ENCODE measurements at regions not wholly inside any gene's neighbourhood (a gene's known extent, or its start where the extent isn't known, plus 50 kb on each side); places are given as distances from the start of the nearest gene placed in this dataset.

DNA sequence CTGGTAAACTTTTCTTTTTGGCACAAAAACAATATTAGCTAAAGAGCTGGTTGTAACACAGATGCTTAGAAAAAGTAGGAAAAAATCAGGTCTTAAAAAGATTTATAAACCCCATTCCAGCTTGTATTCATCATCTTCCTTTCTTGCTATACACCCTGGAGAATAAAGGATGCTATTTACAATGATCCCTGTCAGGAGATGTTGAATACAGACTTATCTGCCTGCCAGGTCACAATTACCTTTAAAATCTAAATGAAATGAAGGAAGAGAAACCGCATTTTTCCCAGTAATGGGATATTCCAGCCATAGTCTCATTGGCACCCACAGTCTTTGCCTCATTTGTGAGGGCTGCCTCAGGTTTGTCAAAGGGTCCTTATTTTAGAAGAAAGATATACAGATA is 394.1 kb upstream of the WWC1 start:
- DNase-seq (ENCODE audit: low spot score), result no peak

DNA sequence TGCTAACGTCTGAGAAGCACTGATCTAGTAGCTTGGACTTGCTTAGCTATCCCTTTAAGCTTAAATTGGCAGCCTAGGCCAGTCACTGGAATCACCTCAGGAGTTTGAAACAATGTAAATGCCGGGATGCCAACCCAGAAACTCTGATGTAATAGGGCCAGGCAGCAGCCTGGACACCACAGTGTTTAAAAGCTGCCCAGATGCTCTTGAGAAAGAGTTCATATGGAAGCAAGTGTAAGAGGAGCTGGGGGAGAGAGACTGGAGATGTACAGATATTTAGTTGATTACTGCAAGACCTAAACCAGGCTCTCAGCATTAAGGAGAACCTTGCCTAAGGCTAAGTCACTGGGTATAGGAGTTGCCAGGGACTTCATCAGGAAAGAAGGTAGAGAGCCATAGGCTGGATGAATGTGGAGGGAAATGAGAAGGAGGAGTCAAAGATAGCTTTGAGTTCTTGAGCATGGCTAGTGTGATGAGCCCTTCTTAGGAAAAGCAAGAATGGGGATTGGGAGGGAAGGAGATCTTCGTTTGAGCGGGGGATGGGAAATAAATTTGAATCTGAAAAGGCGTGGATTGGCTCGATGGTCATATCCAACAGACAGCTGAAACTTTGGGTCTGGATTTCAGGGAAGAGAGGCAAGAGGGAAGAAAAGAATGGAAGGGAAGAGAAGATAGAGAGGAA is 392.9 kb upstream of the WWC1 start:
- DNase-seq (ENCODE audit: low spot score), result no peak

DNA sequence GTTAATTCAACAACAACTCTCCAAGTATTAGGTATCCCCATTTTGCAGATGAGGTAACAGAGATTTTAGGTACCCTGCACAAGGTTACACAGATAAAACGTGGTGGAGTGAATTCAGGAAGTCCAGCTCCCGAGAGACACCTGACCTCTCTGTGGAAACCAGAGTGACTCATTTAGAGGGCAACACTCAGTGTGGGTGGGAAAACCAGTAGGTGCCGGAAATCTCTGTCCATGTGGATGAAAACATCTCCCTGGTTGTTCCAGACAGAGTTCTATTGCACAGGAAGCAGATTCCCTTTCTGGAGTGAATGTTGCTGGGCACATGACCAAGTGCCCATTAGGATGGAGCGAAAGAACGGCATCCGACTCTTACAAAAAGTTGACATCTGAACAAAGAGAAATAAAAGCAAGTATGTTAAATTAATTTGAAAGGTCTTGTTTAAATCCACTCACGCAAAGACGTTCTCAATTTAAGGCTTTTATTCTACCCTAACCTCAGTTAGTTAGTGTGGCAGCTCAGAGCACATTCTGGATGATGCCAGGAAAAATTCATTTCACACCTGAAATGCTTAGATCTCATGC is 391.9 kb upstream of the WWC1 start:
- DNase-seq (ENCODE audit: low spot score), result no peak

- no peak for DNase-seq (ENCODE audit: low spot score)
Observed at GRCh38 chr5:167900340-167900935, 391.0 kb upstream of the WWC1 start.

GRCh38 chr5:167902298-167902697 is 389.1 kb upstream of the WWC1 start:
- DNase-seq (ENCODE audit: low spot score), result no peak

DNA sequence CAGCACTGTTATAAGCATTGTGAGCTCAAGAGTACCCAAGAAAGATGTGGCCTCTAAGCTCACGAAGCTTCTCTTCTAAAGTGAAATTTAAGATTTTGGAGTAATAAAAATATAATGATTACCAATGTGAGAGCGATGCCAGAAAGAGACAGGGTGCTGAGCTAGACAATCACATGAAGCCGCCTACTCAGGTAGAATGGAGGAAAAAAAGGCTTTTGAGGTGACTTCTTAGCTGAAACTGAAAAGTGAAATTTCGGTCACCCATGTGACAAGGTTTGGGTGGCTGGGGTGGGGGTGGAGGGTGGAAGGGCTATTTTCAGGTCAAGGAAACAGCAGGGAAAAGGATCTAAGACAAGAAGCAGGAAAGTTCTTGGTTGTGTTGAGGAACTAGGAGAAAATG is 388.2 kb upstream of the WWC1 start:
- no peak for DNase-seq (ENCODE audit: low spot score)

DNA sequence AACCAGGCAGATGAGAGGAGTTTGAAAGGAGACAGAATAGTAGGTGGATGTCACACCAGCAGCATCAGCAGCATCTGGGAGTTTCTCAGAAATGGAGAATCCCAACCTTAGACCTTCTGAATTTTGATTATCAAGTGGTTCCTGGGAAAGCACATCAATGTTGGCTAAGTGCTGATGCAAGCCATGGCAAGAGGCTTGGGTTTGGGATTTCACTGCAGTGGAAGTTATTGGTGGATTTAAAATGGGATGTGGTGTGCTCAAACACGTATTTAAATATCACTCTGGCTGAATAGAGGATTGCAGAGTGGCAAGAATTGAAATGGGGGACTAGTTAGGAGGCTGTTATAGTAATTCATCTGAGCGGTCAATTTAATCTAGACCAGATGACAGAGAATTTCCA is 387.8 kb upstream of the WWC1 start:
- DNase-seq (ENCODE audit: low spot score), result no peak

- DNase-seq (ENCODE audit: low spot score), result no peak
Observed at GRCh38 chr5:167905919-167906853, 385.3 kb upstream of the WWC1 start.

GRCh38 chr5:167908606-167909005 is 382.8 kb upstream of the WWC1 start:
- DNase-seq (ENCODE audit: low spot score), result no peak

- no peak for DNase-seq (ENCODE audit: low spot score)
Observed at GRCh38 chr5:167912941-167913665, 378.3 kb upstream of the WWC1 start.

GRCh38 chr5:167915237-167915636 is 376.2 kb upstream of the WWC1 start:
- DNase-seq (ENCODE audit: low spot score), result no peak

- no peak for DNase-seq (ENCODE audit: low spot score)
Observed at GRCh38 chr5:167916261-167916691, 375.2 kb upstream of the WWC1 start.

- no peak for DNase-seq (ENCODE audit: low spot score)
Observed at GRCh38 chr5:167916706-167917105, 374.7 kb upstream of the WWC1 start.

DNA sequence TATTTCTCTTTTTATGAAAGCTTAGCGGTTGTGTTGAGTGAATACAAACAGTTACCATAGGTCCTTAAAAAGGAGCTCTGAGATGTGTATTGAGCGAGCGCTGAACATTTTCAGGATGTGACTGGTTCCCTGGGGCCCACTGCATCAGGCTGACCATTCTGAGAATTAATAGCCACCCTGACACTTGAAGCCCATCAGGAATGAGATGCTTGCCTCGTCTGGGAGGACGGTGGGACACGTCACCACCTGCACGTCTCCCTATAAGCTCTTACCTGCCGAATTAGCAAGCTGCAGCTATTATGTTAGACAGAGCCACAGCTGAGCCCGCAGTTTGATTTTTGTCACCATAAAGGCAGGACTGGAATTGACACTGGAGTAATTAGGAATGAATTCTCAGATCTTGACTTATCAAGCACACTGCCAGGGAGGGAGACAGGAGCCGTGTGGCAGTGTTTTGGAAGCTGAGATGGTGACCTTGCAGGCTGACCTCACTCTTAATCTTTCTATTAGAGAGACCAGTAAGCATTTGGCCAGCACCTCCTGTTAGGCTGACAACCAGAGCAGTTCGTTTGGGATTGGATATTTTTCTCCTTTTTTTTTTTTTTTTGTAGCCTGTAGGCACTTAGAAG is 373.1 kb upstream of the WWC1 start:
- no peak for DNase-seq (ENCODE audit: low spot score)

- no peak for DNase-seq (ENCODE audit: low spot score)
Observed at GRCh38 chr5:167918813-167919483, 372.5 kb upstream of the WWC1 start.

DNA sequence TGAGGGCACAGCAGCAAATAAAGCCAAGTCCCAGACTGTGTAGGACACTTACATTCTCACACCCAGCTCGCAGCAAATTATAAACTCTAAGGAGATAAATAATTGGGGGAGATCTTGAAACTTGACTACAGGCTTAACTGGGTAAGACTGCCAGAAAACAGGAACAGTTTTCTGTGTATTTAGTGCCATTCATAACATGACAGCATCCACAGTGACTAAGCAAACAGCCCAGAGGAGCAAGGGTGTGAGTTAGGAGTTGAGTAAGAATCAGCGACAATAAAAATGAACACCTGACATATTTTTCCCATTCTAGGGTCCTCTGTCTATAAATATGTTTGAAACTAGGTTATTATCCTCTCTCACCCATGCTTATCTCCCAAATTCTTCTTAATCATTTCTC is 370.9 kb upstream of the WWC1 start:
- DNase-seq (ENCODE audit: low spot score), result no peak

GRCh38 chr5:167921796-167922195 is 369.6 kb upstream of the WWC1 start:
- no peak for DNase-seq (ENCODE audit: low spot score)

DNA sequence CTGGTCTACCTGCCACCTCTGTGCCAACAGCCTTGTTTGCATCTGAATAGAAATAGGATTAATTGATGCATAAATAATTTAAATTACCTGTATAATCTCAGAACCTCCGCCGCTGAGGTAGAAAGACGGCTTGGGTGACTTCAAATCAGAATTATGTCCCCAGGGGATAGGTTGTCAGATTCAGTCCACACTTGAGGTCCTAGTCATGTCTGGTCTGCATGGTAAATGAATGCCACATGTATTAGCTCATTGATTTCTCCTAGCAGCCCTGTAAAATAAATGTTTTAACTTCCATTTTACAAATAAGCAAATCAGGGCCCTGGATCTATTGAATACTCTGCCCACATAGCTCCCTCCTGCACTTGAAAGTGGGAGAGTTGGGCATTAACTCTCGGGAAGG is 368.0 kb upstream of the WWC1 start:
- DNase-seq (ENCODE audit: low spot score), result no peak

DNA sequence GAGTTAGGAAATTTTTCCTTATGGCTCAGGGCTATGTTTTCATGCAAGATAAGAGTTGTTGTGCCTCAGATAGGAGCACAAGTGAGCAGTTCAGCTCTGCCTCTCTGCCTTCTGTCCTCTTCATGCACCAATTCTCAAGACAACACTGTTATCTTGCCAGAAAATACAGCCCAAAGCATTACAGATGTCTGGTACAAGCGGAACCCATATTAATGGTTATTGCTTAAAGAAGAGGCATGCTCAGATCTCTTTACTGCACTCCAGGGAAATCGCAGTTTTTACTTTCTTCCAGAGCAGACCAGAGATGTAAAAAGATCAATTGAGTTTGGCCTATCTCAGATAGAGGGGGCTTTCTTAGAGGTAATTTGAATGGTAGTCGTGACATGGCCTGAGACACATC is 361.6 kb upstream of the WWC1 start:
- DNase-seq (ENCODE audit: low spot score), result no peak

DNA sequence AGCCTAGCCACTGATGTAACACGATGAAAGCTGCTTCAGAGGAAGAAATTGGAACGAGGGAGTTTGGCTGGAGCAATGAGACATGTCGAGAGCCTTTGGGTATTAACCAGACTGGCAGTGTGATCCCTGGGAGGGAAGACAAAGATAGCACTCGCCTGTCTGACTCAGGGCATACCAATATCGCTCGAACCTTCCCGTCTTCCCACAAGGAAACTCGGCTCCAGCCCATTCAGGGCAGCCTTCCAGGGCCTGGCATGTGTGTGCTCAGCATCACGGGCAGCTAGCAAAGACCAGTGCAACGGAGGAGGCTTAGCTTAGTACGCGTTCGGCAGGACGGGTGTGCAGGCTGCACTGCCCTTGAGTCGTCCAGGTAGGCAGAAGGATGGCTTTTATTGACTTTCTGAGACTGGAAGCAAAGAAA is 356.9 kb upstream of the WWC1 start:
- no peak for DNase-seq (ENCODE audit: low spot score)

DNA sequence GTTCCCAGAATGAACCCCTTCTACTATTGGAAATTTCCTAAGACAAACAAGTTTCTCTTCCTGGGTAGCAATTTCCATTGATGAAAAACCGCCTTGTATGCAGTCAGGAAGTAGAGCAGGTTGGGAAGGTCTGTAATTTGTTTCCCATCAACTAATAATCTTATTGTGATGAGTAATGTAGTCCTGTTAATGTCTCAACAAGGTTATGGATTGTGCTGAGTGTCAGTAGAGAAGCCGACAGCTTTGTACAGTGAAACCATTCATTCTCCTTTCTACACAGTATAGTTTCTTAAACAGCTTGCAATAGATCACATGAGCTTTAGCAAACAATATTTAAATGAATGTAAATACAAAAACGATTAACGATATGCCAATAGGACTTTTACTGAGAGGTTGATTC is 355.4 kb upstream of the WWC1 start:
- DNase-seq (ENCODE audit: low spot score), result no peak

Measured in hepatic stellate cell (primary cell).